ENCODE measurements at regions not wholly inside any gene's neighbourhood (a gene's known extent, or its start where the extent isn't known, plus 50 kb on each side); places are given as distances from the start of the nearest gene placed in this dataset.
A peak's percentile ranks its signal among the peaks of the same experiment; 100 is the strongest.

- H3K27me3 Mint-ChIP-seq: peaks cover 11% of the 10 kb centered on the region
- ATAC-seq (peak; percentile 37), DNase-seq (peak; percentile 41 to 48)
- peak overlapping the region; percentile 8 to 9 for H3K27ac Mint-ChIP-seq
- peaks cover 0 to 5% of the 10 kb centered on the region in 2 donors for H3K9me3 Mint-ChIP-seq
- peaks cover 85% of the 10 kb centered on the region for H3K4me1 Mint-ChIP-seq
- peak overlapping the region; percentile 9 to 53 for H3K4me3 Mint-ChIP-seq
Observed at GRCh38 chr16:85986931-85987749, 88.2 kb downstream of the IRF8 start.

- Mint-ChIP-seq H3K4me1 (peaks cover 87% of the 10 kb centered on the region), H3K27me3 (peaks cover 10% of the 10 kb centered on the region), H3K27ac (peak overlapping the region; percentile 28 to 84), H3K9me3 (peaks cover 0 to 5% of the 10 kb centered on the region in 2 donors), H3K4me3 (peak overlapping the region in 1 of 2 donors; percentile 83)
- no peak for DNase-seq
- ATAC-seq: no peak
Observed at GRCh38 chr16:85987750-85988078, 88.8 kb downstream of the IRF8 start.

GRCh38 chr16:85988306-85988705 lies 89.3 kb downstream of the IRF8 start:
- Mint-ChIP-seq H3K4me1 (peaks cover 87% of the 10 kb centered on the region), H3K27me3 (peaks cover 10% of the 10 kb centered on the region), H3K9me3 (peaks cover 0 to 5% of the 10 kb centered on the region in 2 donors), H3K27ac (peak overlapping the region; percentile 72 to 75), H3K4me3 (peak overlapping the region; percentile 83 to 87)
- peak; percentile 48 for ATAC-seq
- no peak for DNase-seq

DNA sequence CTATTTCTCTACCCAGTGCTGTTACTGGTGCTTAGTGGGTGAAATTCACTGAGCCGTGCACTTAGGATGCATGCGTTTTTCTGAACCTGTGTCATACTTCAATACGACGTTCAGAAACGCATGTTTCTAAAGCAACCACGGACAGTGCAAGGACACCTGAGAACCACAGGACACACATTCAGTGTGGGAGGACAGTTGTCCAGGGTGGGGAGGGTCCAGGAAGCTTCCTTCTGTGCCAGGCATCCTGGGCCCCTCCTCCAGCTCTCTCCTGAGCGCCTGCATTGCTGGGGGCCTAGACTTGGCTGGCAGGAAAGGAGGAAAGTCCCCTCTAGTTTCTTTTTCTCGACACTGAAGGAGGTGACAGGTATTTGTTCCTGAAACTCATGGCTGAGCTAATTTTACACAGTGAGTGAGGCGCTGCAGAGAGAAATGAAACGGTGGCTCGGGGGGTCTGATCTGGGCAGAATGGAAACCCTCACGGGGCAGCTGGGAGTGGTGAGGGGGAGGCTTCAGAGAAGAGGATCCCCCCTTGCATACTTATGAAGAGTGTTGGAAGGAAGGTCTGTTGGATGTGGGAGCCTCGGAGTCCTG lies 89.9 kb downstream of the IRF8 start:
- H3K4me3 Mint-ChIP-seq: peak overlapping the region; percentile 83 to 87

GRCh38 chr16:85989376-85989775 lies 90.4 kb downstream of the IRF8 start:
- Mint-ChIP-seq H3K27ac (peak overlapping the region in 1 of 2 donors; percentile 90), H3K27me3 (peaks cover 9% of the 10 kb centered on the region), H3K9me3 (peaks cover 0 to 5% of the 10 kb centered on the region in 2 donors), H3K4me3 (peak overlapping the region; percentile 83 to 87), H3K4me1 (peaks cover 80% of the 10 kb centered on the region)
- DNase-seq (no peak), ATAC-seq (no peak)

More for the DNA sequence above, 89.9 kb downstream of the IRF8 start:
- ATAC-seq (peak; percentile 79), DNase-seq (peak; percentile 46 to 57)
- H3K9me3 Mint-ChIP-seq: peaks cover 0 to 5% of the 10 kb centered on the region in 2 donors
- peaks cover 85% of the 10 kb centered on the region for H3K4me1 Mint-ChIP-seq
- H3K27me3 Mint-ChIP-seq: peaks cover 10% of the 10 kb centered on the region
- peak overlapping the region; percentile 75 to 90 for H3K27ac Mint-ChIP-seq

- ATAC-seq: peak; percentile 30
- peaks cover 2% of the 10 kb centered on the region for H3K27me3 Mint-ChIP-seq
- peak overlapping the region; percentile 4 to 70 for H3K27ac Mint-ChIP-seq
- peaks cover 0 to 5% of the 10 kb centered on the region in 2 donors for H3K9me3 Mint-ChIP-seq
- H3K4me1 Mint-ChIP-seq: peaks cover 76% of the 10 kb centered on the region
- peak overlapping the region; percentile 83 to 87 for H3K4me3 Mint-ChIP-seq
- no peak for DNase-seq
Observed at GRCh38 chr16:85989863-85990643, 91.1 kb downstream of the IRF8 start.

GRCh38 chr16:85990861-85991301 lies 91.9 kb downstream of the IRF8 start:
- ATAC-seq: no peak
- H3K4me1 Mint-ChIP-seq: peaks cover 76% of the 10 kb centered on the region
- H3K27ac Mint-ChIP-seq: peak overlapping the region in 1 of 2 donors; percentile 35
- H3K9me3 Mint-ChIP-seq: peaks cover 0 to 5% of the 10 kb centered on the region in 2 donors
- no peak for DNase-seq
- H3K4me3 Mint-ChIP-seq: no peak overlapping the region
- no peaks in the 10 kb centered on the region for H3K27me3 Mint-ChIP-seq

DNA sequence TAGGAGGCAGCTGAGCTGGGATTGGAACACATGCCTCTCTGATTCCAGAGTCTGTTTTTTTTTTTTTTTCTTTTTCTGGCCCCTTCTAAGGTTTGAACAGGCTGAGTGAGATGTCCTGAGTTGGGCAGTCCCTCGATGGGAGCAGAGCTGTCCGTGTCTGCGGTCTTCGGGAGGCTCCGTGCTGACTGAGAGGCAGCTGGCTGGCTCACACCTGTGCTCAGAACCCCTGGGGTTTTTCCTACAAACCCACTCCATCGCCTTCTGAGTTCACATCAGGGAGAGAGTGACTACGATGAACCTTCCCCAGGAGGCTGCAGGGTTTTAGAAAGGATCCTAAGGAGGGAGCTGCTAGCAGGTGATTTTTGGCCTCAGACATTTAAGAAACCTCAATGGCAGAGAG lies 92.5 kb downstream of the IRF8 start:
- Mint-ChIP-seq H3K27me3 (no peaks in the 10 kb centered on the region), H3K27ac (peak overlapping the region in 1 of 2 donors; percentile 26), H3K4me1 (peaks cover 76% of the 10 kb centered on the region), H3K9me3 (peaks cover 0 to 5% of the 10 kb centered on the region in 2 donors), H3K4me3 (no peak overlapping the region)
- ATAC-seq: no peak
- no peak for DNase-seq

GRCh38 chr16:85991856-85992255 lies 92.9 kb downstream of the IRF8 start:
- ATAC-seq (no peak), DNase-seq (no peak)
- H3K4me3 Mint-ChIP-seq: no peak overlapping the region
- peaks cover 0 to 5% of the 10 kb centered on the region in 2 donors for H3K9me3 Mint-ChIP-seq
- no peaks in the 10 kb centered on the region for H3K27me3 Mint-ChIP-seq
- no peak overlapping the region for H3K27ac Mint-ChIP-seq
- peaks cover 76% of the 10 kb centered on the region for H3K4me1 Mint-ChIP-seq

DNA sequence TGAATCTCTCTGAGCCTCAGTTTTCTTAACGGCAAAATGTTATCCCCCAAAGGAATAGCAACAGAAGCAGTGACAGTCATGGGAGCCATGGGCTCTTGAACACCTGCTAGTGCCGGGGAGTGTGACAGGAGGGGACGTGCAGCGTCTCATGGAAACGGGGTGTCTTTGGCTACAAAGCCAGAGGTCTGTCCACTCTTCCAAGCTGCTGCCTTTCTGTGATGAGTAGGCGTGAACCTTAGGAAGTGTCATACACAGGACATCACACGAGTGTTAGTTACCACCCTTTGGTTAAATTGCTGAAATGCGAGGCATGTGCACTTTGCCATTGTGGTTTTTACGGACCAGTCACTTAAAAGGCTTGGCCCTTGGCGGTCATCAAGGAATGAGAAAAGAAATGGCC lies 93.4 kb downstream of the IRF8 start:
- DNase-seq: no peak
- no peak for ATAC-seq
- peaks cover 75% of the 10 kb centered on the region for H3K4me1 Mint-ChIP-seq
- no peaks in the 10 kb centered on the region for H3K27me3 Mint-ChIP-seq
- peaks cover 0 to 5% of the 10 kb centered on the region in 2 donors for H3K9me3 Mint-ChIP-seq
- H3K27ac Mint-ChIP-seq: no peak overlapping the region
- no peak overlapping the region for H3K4me3 Mint-ChIP-seq

- H3K27ac Mint-ChIP-seq: peak overlapping the region in 1 of 2 donors; percentile 1
- no peak for DNase-seq
- ATAC-seq: no peak
- no peaks in the 10 kb centered on the region for H3K27me3 Mint-ChIP-seq
- peaks cover 0 to 5% of the 10 kb centered on the region in 2 donors for H3K9me3 Mint-ChIP-seq
- H3K4me3 Mint-ChIP-seq: no peak overlapping the region
- H3K4me1 Mint-ChIP-seq: peaks cover 71% of the 10 kb centered on the region
Observed at GRCh38 chr16:85992779-85993178, 93.8 kb downstream of the IRF8 start.

- H3K4me3 Mint-ChIP-seq: peak overlapping the region; percentile 12 to 42
Observed at GRCh38 chr16:85994492-85995490, 95.8 kb downstream of the IRF8 start.

DNA sequence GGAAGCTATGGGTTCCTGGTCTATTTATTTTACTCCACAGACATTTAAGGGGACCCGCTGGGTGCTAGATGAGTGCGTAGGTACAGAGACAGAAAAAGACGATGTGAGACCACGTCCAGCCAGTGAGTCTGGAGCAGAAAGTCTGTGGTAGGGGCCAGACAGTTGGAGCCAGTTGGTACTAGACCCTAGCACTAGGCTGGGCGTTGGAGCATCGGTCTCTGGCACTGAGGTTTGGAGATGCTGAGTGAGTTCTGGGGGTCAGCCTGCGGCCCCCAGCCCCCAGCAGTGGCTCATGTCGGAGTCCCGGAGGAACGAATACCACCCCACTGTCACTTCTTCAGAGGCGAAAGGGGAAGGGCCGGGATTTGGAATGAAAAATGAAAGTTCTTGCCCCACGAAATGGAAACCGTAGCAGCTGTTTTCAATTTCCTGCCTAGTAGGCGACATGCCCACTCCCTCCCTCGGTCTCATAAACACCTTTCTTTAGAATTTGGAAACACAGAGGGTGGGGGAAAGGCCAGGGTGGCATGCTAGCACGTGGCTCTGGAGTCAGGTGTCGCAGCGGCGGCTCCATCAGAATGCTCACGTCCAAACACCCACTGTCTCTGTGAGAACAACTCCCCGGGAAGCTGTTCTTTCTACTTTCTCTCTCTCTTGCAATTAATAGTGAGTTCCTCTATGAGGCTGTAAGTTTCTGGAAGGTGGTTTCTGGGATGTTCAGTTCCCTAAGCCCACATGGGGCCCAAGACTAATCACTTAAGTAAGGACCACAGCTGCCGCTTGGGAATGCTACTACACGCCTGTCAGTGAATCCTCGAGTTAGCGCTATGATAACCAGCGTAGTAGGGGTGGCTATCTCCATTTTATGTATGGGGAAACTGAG lies 96.8 kb downstream of the IRF8 start:
- Mint-ChIP-seq H3K27me3 (no peaks in the 10 kb centered on the region), H3K4me1 (peaks cover 53% of the 10 kb centered on the region), H3K27ac (peak overlapping the region in 1 of 2 donors; percentile 83), H3K4me3 (peak overlapping the region; percentile 42 to 66), H3K9me3 (no peaks in the 10 kb centered on the region)
- peak in 1 of 2 donors; percentile 35 for DNase-seq
- peak; percentile 58 for ATAC-seq

More at GRCh38 chr16:85994492-85995490, 95.8 kb downstream of the IRF8 start:
- H3K9me3 Mint-ChIP-seq: peaks cover 0 to 5% of the 10 kb centered on the region in 2 donors
- H3K27me3 Mint-ChIP-seq: no peaks in the 10 kb centered on the region
- ATAC-seq (no peak), DNase-seq (no peak)
- peaks cover 63% of the 10 kb centered on the region for H3K4me1 Mint-ChIP-seq
- H3K27ac Mint-ChIP-seq: peak overlapping the region in 1 of 2 donors; percentile 6

DNA sequence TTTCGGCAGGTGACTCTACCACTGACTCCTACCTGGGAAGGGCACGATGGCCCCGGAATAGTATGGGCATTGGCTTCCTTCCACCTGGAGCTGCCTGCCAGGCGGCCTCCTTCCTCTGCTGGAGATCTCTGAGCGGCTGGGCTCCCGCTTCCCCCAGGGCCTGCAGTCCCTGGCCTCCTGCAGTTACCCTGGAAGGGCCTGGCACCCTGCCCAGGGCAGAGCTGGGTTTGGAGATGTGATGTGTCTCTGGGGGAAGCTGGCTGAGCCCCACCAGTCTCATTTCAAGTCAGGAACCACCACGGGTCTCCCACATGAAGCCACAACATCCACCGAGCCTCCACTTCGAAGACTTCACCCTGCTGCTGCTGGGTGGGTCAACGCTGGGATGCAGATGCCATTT lies 97.9 kb downstream of the IRF8 start:
- Mint-ChIP-seq H3K9me3 (no peaks in the 10 kb centered on the region), H3K4me1 (peaks cover 43% of the 10 kb centered on the region), H3K27ac (no peak overlapping the region), H3K4me3 (no peak overlapping the region), H3K27me3 (no peaks in the 10 kb centered on the region)
- DNase-seq (no peak), ATAC-seq (no peak)
